ENCODE measurements at regions not wholly inside any gene's neighbourhood (a gene's known extent, or its start where the extent isn't known, plus 50 kb on each side); places are given as distances from the start of the nearest gene placed in this dataset.

- no peak for DNase-seq (ENCODE audit: low spot score)
- Histone ChIP-seq H3K36me3 (ENCODE audit: low read depth) (no peaks in the 10 kb centered on the region), H3K27me3 (ENCODE audit: insufficient read depth, poor library complexity, severe bottlenecking) (no peaks in the 10 kb centered on the region), H3K4me3 (ENCODE audit: severe bottlenecking) (no peak overlapping the region), H3K27ac (ENCODE audit: poor library complexity, severe bottlenecking) (no peak overlapping the region), H3K9me3 (ENCODE audit: severe bottlenecking) (no peaks in the 10 kb centered on the region), H3K4me1 (ENCODE audit: insufficient read depth, poor library complexity, severe bottlenecking) (no peaks in the 10 kb centered on the region)
- ATAC-seq (ENCODE audit: low read depth) = no peak
- TF ChIP-seq CTCF (IDR thresholded peaks at IDR 0.05; ENCODE audit: poor library complexity, severe bottlenecking) = no peak
Observed at GRCh38 chr1:87584586-87584985, 255.9 kb downstream of the LMO4 start.

- DNase-seq (ENCODE audit: low spot score) = no peak
- Histone ChIP-seq H3K4me1 (ENCODE audit: insufficient read depth, poor library complexity, severe bottlenecking) (no peaks in the 10 kb centered on the region), H3K4me3 (ENCODE audit: severe bottlenecking) (no peak overlapping the region), H3K27me3 (ENCODE audit: insufficient read depth, poor library complexity, severe bottlenecking) (no peaks in the 10 kb centered on the region), H3K27ac (ENCODE audit: poor library complexity, severe bottlenecking) (no peak overlapping the region), H3K9me3 (ENCODE audit: severe bottlenecking) (no peaks in the 10 kb centered on the region), H3K36me3 (ENCODE audit: low read depth) (no peaks in the 10 kb centered on the region)
- TF ChIP-seq CTCF (IDR thresholded peaks at IDR 0.05; ENCODE audit: poor library complexity, severe bottlenecking) = no peak
- ATAC-seq (ENCODE audit: low read depth) = no peak
Observed at GRCh38 chr1:87586501-87586900, 257.8 kb downstream of the LMO4 start.

- ATAC-seq (ENCODE audit: low read depth) (no peak), DNase-seq (ENCODE audit: low spot score) (no peak)
- H3K9me3 ChIP-seq (ENCODE audit: severe bottlenecking) = no peaks in the 10 kb centered on the region
- H3K4me3 ChIP-seq (ENCODE audit: severe bottlenecking) = no peak overlapping the region
- no peaks in the 10 kb centered on the region for H3K27me3 ChIP-seq (ENCODE audit: insufficient read depth, poor library complexity, severe bottlenecking)
- no peak overlapping the region for H3K27ac ChIP-seq (ENCODE audit: poor library complexity, severe bottlenecking)
- H3K36me3 ChIP-seq (ENCODE audit: low read depth) = no peaks in the 10 kb centered on the region
- no peaks in the 10 kb centered on the region for H3K4me1 ChIP-seq (ENCODE audit: insufficient read depth, poor library complexity, severe bottlenecking)
- TF ChIP-seq CTCF (IDR thresholded peaks at IDR 0.05; ENCODE audit: poor library complexity, severe bottlenecking) = no peak
Observed at GRCh38 chr1:87588495-87588894, 259.8 kb downstream of the LMO4 start.

- Histone ChIP-seq H3K9me3 (ENCODE audit: severe bottlenecking) (no peaks in the 10 kb centered on the region), H3K27me3 (ENCODE audit: insufficient read depth, poor library complexity, severe bottlenecking) (no peaks in the 10 kb centered on the region), H3K36me3 (ENCODE audit: low read depth) (no peaks in the 10 kb centered on the region), H3K4me3 (ENCODE audit: severe bottlenecking) (no peak overlapping the region), H3K4me1 (ENCODE audit: insufficient read depth, poor library complexity, severe bottlenecking) (no peaks in the 10 kb centered on the region), H3K27ac (ENCODE audit: poor library complexity, severe bottlenecking) (no peak overlapping the region)
- ATAC-seq (ENCODE audit: low read depth) (no peak), DNase-seq (ENCODE audit: low spot score) (no peak)
- TF ChIP-seq CTCF (IDR thresholded peaks at IDR 0.05; ENCODE audit: poor library complexity, severe bottlenecking) = no peak
Observed at GRCh38 chr1:87591492-87591891, 262.8 kb downstream of the LMO4 start.

- Histone ChIP-seq H3K4me1 (ENCODE audit: insufficient read depth, poor library complexity, severe bottlenecking) (no peaks in the 10 kb centered on the region), H3K4me3 (ENCODE audit: severe bottlenecking) (no peak overlapping the region), H3K9me3 (ENCODE audit: severe bottlenecking) (no peaks in the 10 kb centered on the region), H3K27ac (ENCODE audit: poor library complexity, severe bottlenecking) (no peak overlapping the region), H3K27me3 (ENCODE audit: insufficient read depth, poor library complexity, severe bottlenecking) (no peaks in the 10 kb centered on the region), H3K36me3 (ENCODE audit: low read depth) (no peaks in the 10 kb centered on the region)
- no peak for TF ChIP-seq CTCF (IDR thresholded peaks at IDR 0.05; ENCODE audit: poor library complexity, severe bottlenecking)
- no peak for DNase-seq (ENCODE audit: low spot score)
- ATAC-seq (ENCODE audit: low read depth) = no peak
Observed at GRCh38 chr1:87592156-87592555, 263.5 kb downstream of the LMO4 start.

All from RWPE2 (cell line).